Calu3 (cell line): ENCODE measurements at regions not wholly inside any gene's neighbourhood (a gene's known extent, or its start where the extent isn't known, plus 50 kb on each side); places are given as distances from the start of the nearest gene placed in this dataset.

Experiments
- BruUV-seq: library from RNA; stranded (reverse); fragments of 400-500 nt; replicated peaks from 2 replicates; lab custom pipeline; 2021; lab: Mats Ljungman, UMichigan
- CTCF ChIA-PET: fragments of 300-600 bp; sonication (Branson Sonifier 250); formaldehyde crosslinking; loops from one replicate; lab custom pipeline; 2022; ENCODE audit warnings: antibody characterized with exemption; lab: Charles Lee
- DNase-seq: peaks from one replicate; pipeline ENCODE4 v3.0.0; 2022
- H3K27ac Mint-ChIP-seq: one replicate; pipeline ENCODE4 v1.8.0; 2022; ENCODE audit warnings: mixed read lengths; ENCODE audit not compliant: unreplicated experiment
- H3K27me3 Mint-ChIP-seq: one replicate; pipeline ENCODE4 v1.8.0; 2022; ENCODE audit warnings: mixed read lengths; ENCODE audit not compliant: unreplicated experiment
- H3K36me3 Mint-ChIP-seq: one replicate; pipeline ENCODE4 v1.8.0; 2022; ENCODE audit warnings: mild to moderate bottlenecking, moderate library complexity, mixed read lengths; ENCODE audit not compliant: insufficient read depth, unreplicated experiment
- H3K4me1 Mint-ChIP-seq: one replicate; pipeline ENCODE4 v1.8.0; 2022; ENCODE audit warnings: mild to moderate bottlenecking, low read depth, mixed read lengths; ENCODE audit not compliant: unreplicated experiment
- H3K4me3 Mint-ChIP-seq: one replicate; pipeline ENCODE4 v1.8.0; 2022; ENCODE audit warnings: mild to moderate bottlenecking, low read depth, moderate library complexity, mixed read lengths; ENCODE audit not compliant: unreplicated experiment
- H3K9me3 Mint-ChIP-seq: one replicate; pipeline ENCODE4 v1.8.0; 2022; ENCODE audit warnings: low read depth, mixed read lengths; ENCODE audit not compliant: unreplicated experiment
- intact Hi-C: fragments of 100-400 bp; cut with micrococcal nuclease; formaldehyde crosslinking; loops from one replicate; pipeline ENCODE4 v1.10.0; 2022; ENCODE audit not compliant: unreplicated experiment
- TF ChIP-seq, protein P1 (sequence below): fragments of 200-600 bp; IDR thresholded peaks from one replicate; pipeline ENCODE4 v1.8.0; 2022; ENCODE audit warnings: antibody characterized with exemption; ENCODE audit not compliant: unreplicated experiment

DNA sequence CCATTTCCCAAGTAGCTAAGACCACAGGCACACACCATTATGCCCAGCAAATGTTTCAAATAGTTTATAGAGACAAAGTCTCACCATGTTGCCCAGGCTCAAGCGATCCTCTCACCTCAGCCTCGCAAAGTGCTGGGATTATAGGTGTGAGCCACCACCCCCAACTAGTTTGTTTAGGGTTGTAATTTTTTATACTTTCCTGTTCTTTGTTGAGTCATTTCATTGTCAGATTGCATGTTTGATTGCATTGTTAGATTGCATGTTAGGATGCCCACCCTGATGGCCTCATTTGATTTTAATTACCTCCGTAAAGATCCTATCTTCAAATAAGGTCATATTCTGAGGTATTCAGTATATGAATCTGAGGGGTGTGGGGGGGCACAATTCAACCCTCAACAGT is 73.3 kb upstream of the SASH1 start:
- H3K9me3 Mint-ChIP-seq = no peaks in the 10 kb centered on the region
- H3K4me1 Mint-ChIP-seq = peaks cover 7% of the 10 kb centered on the region
- no peaks in the 10 kb centered on the region for H3K36me3 Mint-ChIP-seq
- CTCF ChIA-PET = no interaction called here
- TF ChIP-seq, protein P1, sequence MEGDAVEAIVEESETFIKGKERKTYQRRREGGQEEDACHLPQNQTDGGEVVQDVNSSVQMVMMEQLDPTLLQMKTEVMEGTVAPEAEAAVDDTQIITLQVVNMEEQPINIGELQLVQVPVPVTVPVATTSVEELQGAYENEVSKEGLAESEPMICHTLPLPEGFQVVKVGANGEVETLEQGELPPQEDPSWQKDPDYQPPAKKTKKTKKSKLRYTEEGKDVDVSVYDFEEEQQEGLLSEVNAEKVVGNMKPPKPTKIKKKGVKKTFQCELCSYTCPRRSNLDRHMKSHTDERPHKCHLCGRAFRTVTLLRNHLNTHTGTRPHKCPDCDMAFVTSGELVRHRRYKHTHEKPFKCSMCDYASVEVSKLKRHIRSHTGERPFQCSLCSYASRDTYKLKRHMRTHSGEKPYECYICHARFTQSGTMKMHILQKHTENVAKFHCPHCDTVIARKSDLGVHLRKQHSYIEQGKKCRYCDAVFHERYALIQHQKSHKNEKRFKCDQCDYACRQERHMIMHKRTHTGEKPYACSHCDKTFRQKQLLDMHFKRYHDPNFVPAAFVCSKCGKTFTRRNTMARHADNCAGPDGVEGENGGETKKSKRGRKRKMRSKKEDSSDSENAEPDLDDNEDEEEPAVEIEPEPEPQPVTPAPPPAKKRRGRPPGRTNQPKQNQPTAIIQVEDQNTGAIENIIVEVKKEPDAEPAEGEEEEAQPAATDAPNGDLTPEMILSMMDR = no peak
- no peaks in the 10 kb centered on the region for H3K27me3 Mint-ChIP-seq
- no peak overlapping the region for H3K27ac Mint-ChIP-seq
- intact Hi-C loops = no loop called here
- no peak overlapping the region for H3K4me3 Mint-ChIP-seq
- DNase-seq = no peak
- BruUV-seq = no TSS peak

DNA sequence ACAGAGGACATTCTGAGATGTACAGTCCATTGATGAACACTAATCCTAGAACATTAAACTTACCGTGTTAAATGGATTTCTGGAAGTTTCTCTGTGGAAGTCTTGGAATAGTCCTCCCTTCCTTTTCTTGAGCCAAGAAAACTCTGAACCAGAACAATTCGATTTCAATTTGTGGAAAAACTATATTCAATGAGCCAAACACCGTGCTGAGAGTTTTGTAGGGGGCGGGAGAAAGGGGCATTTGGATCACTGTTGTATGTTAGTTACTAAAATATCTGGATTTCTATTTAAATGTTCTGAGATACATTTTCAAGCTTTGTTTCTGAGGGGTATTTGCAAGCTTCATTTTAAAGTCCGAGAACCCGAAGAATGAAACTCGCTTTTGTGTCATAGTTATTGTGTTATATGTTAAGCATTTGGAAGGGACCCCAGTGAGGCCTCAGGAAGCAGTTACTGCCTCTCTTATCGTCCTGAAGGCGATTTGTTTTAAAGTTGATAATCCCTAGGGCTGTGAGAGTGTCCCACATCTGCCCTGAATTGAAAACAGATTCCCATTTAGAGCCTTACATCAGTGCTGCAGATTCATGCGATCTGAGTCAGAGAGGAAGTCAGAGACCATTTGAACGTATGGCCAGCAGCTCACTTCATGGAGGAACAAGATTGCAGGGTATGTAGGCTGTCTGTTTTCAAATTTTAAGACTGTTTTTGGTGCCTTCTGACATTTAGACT is 70.8 kb upstream of the SASH1 start:
- H3K27ac Mint-ChIP-seq = no peak overlapping the region
- DNase-seq = no peak
- H3K9me3 Mint-ChIP-seq = no peaks in the 10 kb centered on the region
- H3K36me3 Mint-ChIP-seq = no peaks in the 10 kb centered on the region
- no peaks in the 10 kb centered on the region for H3K4me1 Mint-ChIP-seq
- H3K27me3 Mint-ChIP-seq = no peaks in the 10 kb centered on the region
- CTCF ChIA-PET = no interaction called here
- intact Hi-C loops = no loop called here
- TF ChIP-seq, protein P1 = no peak
- no TSS peak for BruUV-seq
- H3K4me3 Mint-ChIP-seq = no peak overlapping the region

DNA sequence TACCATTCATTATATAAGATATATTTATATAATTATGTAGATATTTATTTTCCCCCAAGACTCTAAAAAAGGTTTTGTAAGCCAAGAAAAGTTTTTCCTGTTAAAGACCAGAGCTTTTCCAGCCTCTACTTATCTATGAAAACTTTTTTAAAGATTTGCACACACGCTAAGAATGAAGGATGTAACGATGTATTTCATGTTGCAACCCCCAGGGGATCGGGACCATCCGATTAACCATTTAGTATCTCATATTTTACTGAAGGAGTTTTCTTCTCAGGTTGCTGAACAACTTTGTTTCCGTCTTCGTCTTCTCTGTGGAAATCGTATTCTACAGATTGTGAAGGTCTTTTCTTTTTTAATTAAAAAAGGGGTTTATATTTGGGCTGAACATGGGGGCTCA is 70.0 kb upstream of the SASH1 start:
- intact Hi-C loops = no loop called here
- Mint-ChIP-seq H3K4me1 (no peaks in the 10 kb centered on the region), H3K9me3 (no peaks in the 10 kb centered on the region), H3K4me3 (no peak overlapping the region), H3K36me3 (no peaks in the 10 kb centered on the region), H3K27me3 (no peaks in the 10 kb centered on the region), H3K27ac (no peak overlapping the region)
- no peak for DNase-seq
- CTCF ChIA-PET = no interaction called here
- BruUV-seq = no TSS peak
- TF ChIP-seq, protein P1 = no peak

DNA sequence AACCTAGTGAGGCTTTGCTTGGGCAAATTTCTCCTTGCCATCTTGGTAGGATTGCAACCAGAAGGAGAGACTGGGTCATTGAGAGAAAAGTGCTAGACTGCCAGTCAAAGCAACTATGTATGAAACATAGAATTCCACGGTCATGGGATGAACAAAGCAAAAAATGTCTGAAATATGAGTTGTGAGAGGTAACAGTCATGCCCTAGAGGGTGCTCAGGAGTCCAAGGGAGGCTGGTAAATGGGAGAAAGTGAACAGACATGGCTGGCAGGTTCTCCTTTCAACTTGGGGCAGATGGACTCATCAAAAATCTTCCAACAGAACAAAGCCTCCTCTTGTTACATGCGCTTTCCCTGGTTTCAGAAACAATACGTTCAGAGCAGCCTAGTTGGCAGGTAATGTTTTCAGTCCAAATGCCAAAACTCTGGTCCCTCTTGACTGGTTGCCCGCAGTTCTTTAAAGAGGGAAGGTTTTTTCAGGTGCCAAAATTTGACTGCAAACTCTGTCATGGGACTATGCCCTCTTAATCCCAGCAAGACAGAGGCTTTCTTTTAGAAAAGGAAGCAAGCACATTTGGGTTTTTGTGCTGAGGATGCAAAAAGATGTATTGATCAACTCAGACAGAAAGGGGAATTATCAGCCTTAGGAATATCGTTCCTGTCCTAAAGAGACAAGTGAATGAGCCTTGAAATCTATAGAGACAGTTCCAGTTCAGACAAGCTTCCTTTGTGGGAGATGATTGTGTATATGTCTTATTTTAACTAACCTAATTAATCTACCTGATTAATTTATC is 68.5 kb upstream of the SASH1 start:
- CTCF ChIA-PET = no interaction called here
- BruUV-seq = no TSS peak
- no peak for DNase-seq
- Mint-ChIP-seq H3K4me3 (no peak overlapping the region), H3K36me3 (no peaks in the 10 kb centered on the region), H3K27ac (no peak overlapping the region), H3K9me3 (no peaks in the 10 kb centered on the region), H3K4me1 (no peaks in the 10 kb centered on the region), H3K27me3 (no peaks in the 10 kb centered on the region)
- intact Hi-C loops = no loop called here
- TF ChIP-seq, protein P1 = no peak
